ENCODE measurements at regions not wholly inside any gene's neighbourhood (a gene's known extent, or its start where the extent isn't known, plus 50 kb on each side); places are given as distances from the start of the nearest gene placed in this dataset.

- DNase-seq (ENCODE audit: low read depth in 1 of 2, low spot score in 1 of 2), result no peak
- no peak overlapping the region for H3K27ac ChIP-seq (replicated peaks)
- no peak for TF ChIP-seq CTCF (IDR thresholded peaks at IDR 0.05; ENCODE audit: insufficient read depth, low read length)
- TF ChIP-seq SPI1 (IDR thresholded peaks at IDR 0.05; ENCODE audit: borderline replicate concordance, low read depth), result no peak
- TF ChIP-seq REST (IDR thresholded peaks at IDR 0.05; ENCODE audit: insufficient replicate concordance, low read depth), result no peak
- H3K4me3 ChIP-seq (replicated peaks; ENCODE audit: insufficient read depth, low read length), result no peak overlapping the region
- H3K27me3 ChIP-seq (ENCODE audit: insufficient read depth, poor library complexity, severe bottlenecking), result no peaks in the 10 kb centered on the region
Measured at GRCh38 chr11:25983280-25983679, 348.6 kb upstream of the ANO3 start.

- DNase-seq (ENCODE audit: low read depth in 1 of 2, low spot score in 1 of 2), result no peak
- Histone ChIP-seq H3K27me3 (ENCODE audit: insufficient read depth, poor library complexity, severe bottlenecking) (no peaks in the 10 kb centered on the region), H3K27ac (replicated peaks) (no peak overlapping the region), H3K4me3 (replicated peaks; ENCODE audit: insufficient read depth, low read length) (no peak overlapping the region)
- TF ChIP-seq POLR2AphosphoS5 (IDR thresholded peaks at IDR 0.05; ENCODE audit: low read depth) (no peak), SPI1 (IDR thresholded peaks at IDR 0.05; ENCODE audit: borderline replicate concordance, low read depth) (no peak), CTCF (IDR thresholded peaks at IDR 0.05; ENCODE audit: insufficient read depth, low read length) (no peak), REST (IDR thresholded peaks at IDR 0.05; ENCODE audit: insufficient replicate concordance, low read depth) (no peak), GABPA (IDR thresholded peaks at IDR 0.05; ENCODE audit: low read depth) (no peak)
Measured at GRCh38 chr11:25988178-25988577, 343.8 kb upstream of the ANO3 start.

GRCh38 chr11:25990406-25990805 lies 341.5 kb upstream of the ANO3 start:
- no peak for DNase-seq (ENCODE audit: low read depth in 1 of 2, low spot score in 1 of 2)
- TF ChIP-seq POLR2AphosphoS5 (IDR thresholded peaks at IDR 0.05; ENCODE audit: low read depth), result no peak
- no peak for TF ChIP-seq SPI1 (IDR thresholded peaks at IDR 0.05; ENCODE audit: borderline replicate concordance, low read depth)
- no peak for TF ChIP-seq GABPA (IDR thresholded peaks at IDR 0.05; ENCODE audit: low read depth)
- TF ChIP-seq CTCF (IDR thresholded peaks at IDR 0.05; ENCODE audit: insufficient read depth, low read length), result no peak
- no peak for TF ChIP-seq REST (IDR thresholded peaks at IDR 0.05; ENCODE audit: insufficient replicate concordance, low read depth)

More at GRCh38 chr11:25990406-25990805, 341.5 kb upstream of the ANO3 start:
- H3K4me3 ChIP-seq (replicated peaks; ENCODE audit: insufficient read depth, low read length), result no peak overlapping the region
- H3K27me3 ChIP-seq (ENCODE audit: insufficient read depth, poor library complexity, severe bottlenecking), result no peaks in the 10 kb centered on the region
- no peak overlapping the region for H3K27ac ChIP-seq (replicated peaks)
